Activated CD4-positive, alpha-beta T cell treated with anti-CD3 and anti-CD28 coated beads, Interleukin-2, amount 10 ng/mL, durations not matched to agents 24 days and 14 days (primary cell): ENCODE measurements at regions not wholly inside any gene's neighbourhood (a gene's known extent, or its start where the extent isn't known, plus 50 kb on each side); places are given as distances from the start of the nearest gene placed in this dataset.
"Not testable (repeated sequence)": the region's sequence is repeated elsewhere in the genome, so short reads cannot be mapped to it uniquely, and the experiment has no call there.

Experiments used
- DNase-seq: peaks from one replicate; pipeline ENCODE4 v3.0.0; 2022
- H3K27ac Mint-ChIP-seq: one replicate; pipeline ENCODE4 v1.8.0; 2022; ENCODE audit warnings: mild to moderate bottlenecking, mixed read lengths
- H3K27me3 Mint-ChIP-seq: one replicate; pipeline ENCODE4 v1.8.0; 2022; ENCODE audit warnings: mixed read lengths
- H3K36me3 Mint-ChIP-seq: one replicate; pipeline ENCODE4 v1.8.0; 2022; ENCODE audit warnings: low read depth, mild to moderate bottlenecking, mixed read lengths
- H3K4me1 Mint-ChIP-seq: one replicate; pipeline ENCODE4 v1.8.0; 2021; ENCODE audit warnings: mixed read lengths
- H3K4me3 Mint-ChIP-seq: one replicate; pipeline ENCODE4 v1.8.0; 2022; ENCODE audit warnings: mild to moderate bottlenecking, moderate library complexity, mixed read lengths
- H3K9me3 Mint-ChIP-seq: one replicate; pipeline ENCODE4 v1.8.0; 2021; ENCODE audit warnings: mixed read lengths
- intact Hi-C: fragments of 100-400 bp; cut with micrococcal nuclease; formaldehyde crosslinking; loops from one replicate; pipeline ENCODE4 v1.15.1; 2023

- Mint-ChIP-seq H3K4me3 (no peak overlapping the region), H3K27me3 (peaks cover 18% of the 10 kb centered on the region), H3K27ac (no peak overlapping the region), H3K9me3 (no peaks in the 10 kb centered on the region), H3K4me1 (no peaks in the 10 kb centered on the region), H3K36me3 (no peaks in the 10 kb centered on the region)
- DNase-seq = no peak
- intact Hi-C loops = loop anchor here (10.0 kb wide), 2 partner anchors 462 to 1422 kb away; no protein-coding TSS in a partner anchor
Observed at GRCh38 chr3:159882367-159882766, 106.3 kb upstream of the IL12A start.

- DNase-seq = peak; percentile 46
- H3K9me3 Mint-ChIP-seq = no peaks in the 10 kb centered on the region
- intact Hi-C loops = loop anchor here (10.0 kb wide), 2 partner anchors 462 to 1422 kb away; no protein-coding TSS in a partner anchor
- H3K36me3 Mint-ChIP-seq = no peaks in the 10 kb centered on the region
- no peaks in the 10 kb centered on the region for H3K4me1 Mint-ChIP-seq
- H3K27me3 Mint-ChIP-seq = peaks cover 18% of the 10 kb centered on the region
- H3K27ac Mint-ChIP-seq = no peak overlapping the region
- no peak overlapping the region for H3K4me3 Mint-ChIP-seq
Observed at GRCh38 chr3:159882790-159883779, 105.5 kb upstream of the IL12A start.

GRCh38 chr3:159884661-159885402 is 103.8 kb upstream of the IL12A start:
- peak; percentile 62 for DNase-seq
- no peaks in the 10 kb centered on the region for H3K4me1 Mint-ChIP-seq
- intact Hi-C loops = loop anchor here (1.0 to 10.0 kb wide), 5 partner anchors 121 to 1420 kb away; no protein-coding TSS in a partner anchor
- no peak overlapping the region for H3K4me3 Mint-ChIP-seq
- peaks cover 25% of the 10 kb centered on the region for H3K27me3 Mint-ChIP-seq
- H3K36me3 Mint-ChIP-seq = no peaks in the 10 kb centered on the region
- H3K9me3 Mint-ChIP-seq = no peaks in the 10 kb centered on the region
- no peak overlapping the region for H3K27ac Mint-ChIP-seq

GRCh38 chr3:159886050-159886449 is 102.6 kb upstream of the IL12A start:
- Mint-ChIP-seq H3K36me3 (no peaks in the 10 kb centered on the region), H3K4me3 (no peak overlapping the region), H3K9me3 (no peaks in the 10 kb centered on the region), H3K4me1 (no peaks in the 10 kb centered on the region), H3K27me3 (peaks cover 19% of the 10 kb centered on the region), H3K27ac (no peak overlapping the region)
- no peak for DNase-seq
- intact Hi-C loops = loop anchor here (10.0 kb wide), 2 partner anchors 459 to 1419 kb away; no protein-coding TSS in a partner anchor

- not testable (repeated sequence) for H3K36me3 Mint-ChIP-seq, H3K27ac Mint-ChIP-seq, DNase-seq, H3K9me3 Mint-ChIP-seq, H3K4me1 Mint-ChIP-seq, H3K4me3 Mint-ChIP-seq
- H3K27me3 Mint-ChIP-seq = peaks cover 21% of the 10 kb centered on the region
- intact Hi-C loops = loop anchor here (10.0 kb wide), 2 partner anchors 458 to 1418 kb away; no protein-coding TSS in a partner anchor
Observed at GRCh38 chr3:159886530-159886929, 102.1 kb upstream of the IL12A start.

- DNase-seq = no peak
- H3K36me3 Mint-ChIP-seq = no peaks in the 10 kb centered on the region
- H3K4me3 Mint-ChIP-seq = no peak overlapping the region
- H3K4me1 Mint-ChIP-seq = no peaks in the 10 kb centered on the region
- intact Hi-C loops = loop anchor here (10.0 kb wide), 2 partner anchors 458 to 1418 kb away; no protein-coding TSS in a partner anchor
- peaks cover 15% of the 10 kb centered on the region for H3K27me3 Mint-ChIP-seq
- no peaks in the 10 kb centered on the region for H3K9me3 Mint-ChIP-seq
- no peak overlapping the region for H3K27ac Mint-ChIP-seq
Observed at GRCh38 chr3:159887168-159887567, 101.5 kb upstream of the IL12A start.

- no peaks in the 10 kb centered on the region for H3K36me3 Mint-ChIP-seq
- H3K27me3 Mint-ChIP-seq = peaks cover 13% of the 10 kb centered on the region
- H3K4me3 Mint-ChIP-seq = no peak overlapping the region
- no peaks in the 10 kb centered on the region for H3K9me3 Mint-ChIP-seq
- intact Hi-C loops = loop anchor here (10.0 kb wide), 2 partner anchors 457 to 1417 kb away; no protein-coding TSS in a partner anchor
- no peak overlapping the region for H3K27ac Mint-ChIP-seq
- no peak for DNase-seq
- no peaks in the 10 kb centered on the region for H3K4me1 Mint-ChIP-seq
Observed at GRCh38 chr3:159887911-159888310, 100.7 kb upstream of the IL12A start.

GRCh38 chr3:159892171-159892795 is 96.4 kb upstream of the IL12A start:
- Mint-ChIP-seq H3K27ac (no peak overlapping the region), H3K4me3 (no peak overlapping the region), H3K27me3 (peaks cover 24% of the 10 kb centered on the region), H3K4me1 (no peaks in the 10 kb centered on the region), H3K9me3 (no peaks in the 10 kb centered on the region), H3K36me3 (no peaks in the 10 kb centered on the region)
- DNase-seq = peak; percentile 27
- intact Hi-C loops = no loop called here

GRCh38 chr3:159892801-159893200 is 95.8 kb upstream of the IL12A start:
- DNase-seq = peak; percentile 6
- Mint-ChIP-seq H3K4me1 (no peaks in the 10 kb centered on the region), H3K27ac (no peak overlapping the region), H3K9me3 (no peaks in the 10 kb centered on the region), H3K36me3 (no peaks in the 10 kb centered on the region), H3K27me3 (peaks cover 24% of the 10 kb centered on the region), H3K4me3 (no peak overlapping the region)
- intact Hi-C loops = no loop called here

GRCh38 chr3:159894386-159894785 is 94.2 kb upstream of the IL12A start:
- H3K27me3 Mint-ChIP-seq = peaks cover 19% of the 10 kb centered on the region
- no peaks in the 10 kb centered on the region for H3K4me1 Mint-ChIP-seq
- no peaks in the 10 kb centered on the region for H3K9me3 Mint-ChIP-seq
- no peaks in the 10 kb centered on the region for H3K36me3 Mint-ChIP-seq
- no peak overlapping the region for H3K27ac Mint-ChIP-seq
- DNase-seq = no peak
- H3K4me3 Mint-ChIP-seq = no peak overlapping the region
- intact Hi-C loops = no loop called here

GRCh38 chr3:159895430-159895829 is 93.2 kb upstream of the IL12A start:
- H3K27ac Mint-ChIP-seq = no peak overlapping the region
- H3K9me3 Mint-ChIP-seq = no peaks in the 10 kb centered on the region
- intact Hi-C loops = no loop called here
- no peaks in the 10 kb centered on the region for H3K4me1 Mint-ChIP-seq
- H3K36me3 Mint-ChIP-seq = no peaks in the 10 kb centered on the region
- peaks cover 19% of the 10 kb centered on the region for H3K27me3 Mint-ChIP-seq
- no peak for DNase-seq
- no peak overlapping the region for H3K4me3 Mint-ChIP-seq

GRCh38 chr3:159896543-159896942 is 92.1 kb upstream of the IL12A start:
- Mint-ChIP-seq H3K27me3 (peaks cover 28% of the 10 kb centered on the region), H3K27ac (no peak overlapping the region), H3K36me3 (no peaks in the 10 kb centered on the region), H3K9me3 (no peaks in the 10 kb centered on the region), H3K4me1 (no peaks in the 10 kb centered on the region), H3K4me3 (no peak overlapping the region)
- DNase-seq = no peak
- intact Hi-C loops = no loop called here

GRCh38 chr3:159897331-159898075 is 91.1 kb upstream of the IL12A start:
- H3K27ac Mint-ChIP-seq = no peak overlapping the region
- H3K36me3 Mint-ChIP-seq = no peaks in the 10 kb centered on the region
- no peak overlapping the region for H3K4me3 Mint-ChIP-seq
- no peak for DNase-seq
- intact Hi-C loops = no loop called here
- no peaks in the 10 kb centered on the region for H3K4me1 Mint-ChIP-seq
- H3K9me3 Mint-ChIP-seq = no peaks in the 10 kb centered on the region
- peaks cover 31% of the 10 kb centered on the region for H3K27me3 Mint-ChIP-seq
